HEK293T (cell line): ENCODE measurements at regions not wholly inside any gene's neighbourhood (a gene's known extent, or its start where the extent isn't known, plus 50 kb on each side); places are given as distances from the start of the nearest gene placed in this dataset.

ENCODE experiments used
- CTCF ChIA-PET: fragments of 350-600 bp; formaldehyde crosslinking; extraction: SDS; loops from one replicate; lab custom pipeline; 2021; ENCODE audit warnings: antibody characterized with exemption, inconsistent platforms; lab: Yijun Ruan, JAX
- POLR2A ChIA-PET: fragments of 350-600 bp; formaldehyde crosslinking; extraction: SDS; loops from one replicate; lab custom pipeline; 2020; ENCODE audit warnings: antibody characterized with exemption, inconsistent platforms; lab: Yijun Ruan, JAX
- DNase-seq: peaks from one replicate; pipeline ENCODE4 v3.0.0; 2012; ENCODE audit warnings: mixed read lengths; ENCODE audit errors: extremely low spot score
- ARNT ChIP-seq: fragments of 450-650 bp; IDR thresholded peaks from 2 replicates; pipeline ENCODE4 v1.6.1; 2017; ENCODE audit warnings: mild to moderate bottlenecking
- BHLHE40 ChIP-seq: fragments of 450-650 bp; IDR thresholded peaks from 2 replicates; pipeline ENCODE4 v1.6.1; 2016; ENCODE audit warnings: mild to moderate bottlenecking, moderate library complexity, borderline replicate concordance
- CTBP1 ChIP-seq: fragments of 450-650 bp; IDR thresholded peaks from 2 replicates; pipeline ENCODE4 v1.6.1; 2016; ENCODE audit warnings: borderline replicate concordance
- ELF4 ChIP-seq: fragments of 450-650 bp; IDR thresholded peaks from 2 replicates; pipeline ENCODE4 v1.6.1; 2017; ENCODE audit warnings: antibody characterized with exemption
- FOXA1 ChIP-seq: fragments of 450-650 bp; IDR thresholded peaks from 2 replicates; pipeline ENCODE4 v1.6.1; 2016; ENCODE audit warnings: mild to moderate bottlenecking
- FOXK2 ChIP-seq: fragments of 450-650 bp; IDR thresholded peaks from 2 replicates; pipeline ENCODE4 v1.6.1; 2016; ENCODE audit warnings: mild to moderate bottlenecking
- FOXM1 ChIP-seq: fragments of 450-650 bp; IDR thresholded peaks from 2 replicates; pipeline ENCODE4 v1.6.1; 2017; ENCODE audit warnings: mild to moderate bottlenecking, borderline replicate concordance
- HDGF ChIP-seq: fragments of 450-650 bp; IDR thresholded peaks from 2 replicates; pipeline ENCODE4 v1.6.1; 2017; ENCODE audit warnings: antibody characterized with exemption, borderline replicate concordance
- L3MBTL2 ChIP-seq: fragments of 450-650 bp; conservative IDR thresholded peaks from 2 replicates; pipeline ENCODE4 v1.6.1; 2016; ENCODE audit warnings: mild to moderate bottlenecking
- LEF1 ChIP-seq: fragments of 450-650 bp; IDR thresholded peaks from 2 replicates; pipeline ENCODE4 v1.6.1; 2017; ENCODE audit warnings: mild to moderate bottlenecking, borderline replicate concordance
- NFRKB ChIP-seq: fragments of 450-650 bp; IDR thresholded peaks from 2 replicates; pipeline ENCODE4 v1.6.1; 2016; ENCODE audit warnings: mild to moderate bottlenecking, moderate library complexity
- SP1 ChIP-seq: fragments of 450-650 bp; IDR thresholded peaks from 2 replicates; pipeline ENCODE4 v1.6.1; 2017
- SUZ12 ChIP-seq: fragments of 450-650 bp; IDR thresholded peaks from 2 replicates; pipeline ENCODE4 v1.6.1; 2016; ENCODE audit warnings: mild to moderate bottlenecking
- TARDBP ChIP-seq: fragments of 450-650 bp; IDR thresholded peaks from 2 replicates; pipeline ENCODE4 v1.6.1; 2016
- ZNF384 ChIP-seq: fragments of 450-650 bp; IDR thresholded peaks from 2 replicates; pipeline ENCODE4 v1.6.1; 2016
- TF ChIP-seq, protein P1 (sequence below): fragments of 450-650 bp; IDR thresholded peaks from 2 replicates; pipeline ENCODE4 v1.6.1; 2016

DNA sequence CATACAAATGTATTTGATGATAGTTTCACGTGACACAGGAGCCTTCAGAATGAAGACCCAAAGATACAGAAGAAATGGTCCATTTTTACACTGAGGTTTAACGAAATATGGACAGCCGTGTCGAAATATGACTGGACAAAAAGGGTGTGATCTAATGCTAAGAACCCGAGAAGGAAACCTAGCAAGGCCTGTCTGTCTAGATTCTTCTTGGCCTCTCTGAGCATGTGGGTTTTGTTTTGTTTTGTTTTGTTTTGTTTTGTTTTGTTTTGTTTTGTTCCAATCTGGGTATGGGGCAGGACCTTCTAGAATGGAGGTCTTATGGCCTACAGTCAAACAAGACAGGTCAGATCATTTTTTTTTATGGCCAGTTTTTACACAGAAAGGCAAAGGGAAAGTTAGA, 242.7 kb upstream of the STT3B start:
- ChIA-PET POLR2A (no interaction called here), CTCF (no interaction called here)
- TF ChIP-seq, protein P1, sequence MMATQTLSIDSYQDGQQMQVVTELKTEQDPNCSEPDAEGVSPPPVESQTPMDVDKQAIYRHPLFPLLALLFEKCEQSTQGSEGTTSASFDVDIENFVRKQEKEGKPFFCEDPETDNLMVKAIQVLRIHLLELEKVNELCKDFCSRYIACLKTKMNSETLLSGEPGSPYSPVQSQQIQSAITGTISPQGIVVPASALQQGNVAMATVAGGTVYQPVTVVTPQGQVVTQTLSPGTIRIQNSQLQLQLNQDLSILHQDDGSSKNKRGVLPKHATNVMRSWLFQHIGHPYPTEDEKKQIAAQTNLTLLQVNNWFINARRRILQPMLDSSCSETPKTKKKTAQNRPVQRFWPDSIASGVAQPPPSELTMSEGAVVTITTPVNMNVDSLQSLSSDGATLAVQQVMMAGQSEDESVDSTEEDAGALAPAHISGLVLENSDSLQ, result no peak
- no peak for TF ChIP-seq ZNF384
- no peak for TF ChIP-seq NFRKB
- TF ChIP-seq SUZ12, result no peak
- TF ChIP-seq ELF4, result no peak
- no peak for TF ChIP-seq ARNT
- no peak for TF ChIP-seq HDGF
- TF ChIP-seq LEF1, result no peak
- TF ChIP-seq L3MBTL2, result no peak
- no peak for TF ChIP-seq FOXA1
- TF ChIP-seq FOXK2, result no peak
- no peak for TF ChIP-seq CTBP1
- no peak for TF ChIP-seq BHLHE40
- TF ChIP-seq FOXM1, result no peak
- no peak for TF ChIP-seq TARDBP
- TF ChIP-seq SP1, result no peak
- DNase-seq, result no peak

DNA sequence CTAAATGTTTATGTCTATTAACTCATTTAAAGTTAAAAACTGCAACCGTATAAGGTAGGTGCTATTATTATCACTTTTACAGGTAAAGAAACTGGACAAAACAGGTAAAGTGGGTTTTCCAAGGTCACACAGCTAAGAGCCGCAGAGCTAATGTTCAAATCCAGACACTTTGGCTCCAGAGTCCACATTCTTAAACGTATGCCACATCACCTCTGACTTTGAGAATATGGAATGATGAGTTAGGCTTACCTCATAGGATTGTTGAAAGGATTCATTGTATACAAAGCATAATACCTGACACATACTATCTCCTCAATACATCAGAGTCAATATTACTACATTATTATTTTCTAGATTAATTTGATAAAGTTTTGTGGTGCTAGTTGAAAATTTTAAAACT, 240.9 kb upstream of the STT3B start:
- TF ChIP-seq ARNT (no peak), SUZ12 (no peak)
- TF ChIP-seq, protein P1, result no peak
- ChIA-PET CTCF (no interaction called here), POLR2A (no interaction called here)
- no peak for DNase-seq

DNA sequence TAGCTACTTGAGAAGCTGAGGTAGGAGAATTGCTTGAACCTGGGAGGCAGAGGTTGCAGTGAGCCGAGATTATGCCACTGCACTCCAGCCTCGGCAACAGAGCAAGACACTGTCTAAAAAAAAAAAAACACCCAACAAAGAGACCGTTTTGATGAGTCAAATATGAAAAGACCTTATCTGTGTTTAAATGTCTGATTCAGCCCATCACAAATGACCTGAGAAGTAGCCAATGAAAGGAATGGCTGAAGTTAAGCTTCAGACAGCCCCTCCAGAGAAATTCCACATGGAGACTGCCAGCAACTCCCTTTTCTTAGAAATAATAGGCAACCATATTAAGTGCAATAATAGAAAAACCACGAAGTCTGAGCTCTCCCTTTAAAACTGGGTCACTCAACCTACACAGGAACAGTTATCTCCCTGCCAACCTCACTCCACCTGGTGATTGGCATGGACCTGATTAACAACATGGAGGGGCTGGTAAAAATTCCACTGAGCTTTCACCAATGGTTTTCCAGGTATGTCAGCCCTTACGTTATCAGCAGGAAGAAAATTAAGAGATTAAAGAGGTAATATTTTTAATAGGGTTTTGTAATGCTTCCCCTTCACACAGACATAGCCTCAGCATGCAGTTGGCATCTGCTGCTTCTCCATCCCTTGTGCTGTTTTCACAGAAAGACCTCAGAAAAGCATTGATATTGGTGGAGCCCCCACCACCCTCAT, 238.1 kb upstream of the STT3B start:
- POLR2A ChIA-PET, result no interaction called here
- DNase-seq, result no peak
- CTCF ChIA-PET, result no interaction called here
- no peak for TF ChIP-seq ZNF384
- no peak for TF ChIP-seq FOXM1
- no peak for TF ChIP-seq FOXK2
- TF ChIP-seq, protein P1, result no peak
- no peak for TF ChIP-seq L3MBTL2
- no peak for TF ChIP-seq HDGF
- TF ChIP-seq SP1, result no peak
- TF ChIP-seq CTBP1, result no peak
- TF ChIP-seq ARNT, result no peak
- no peak for TF ChIP-seq BHLHE40
- no peak for TF ChIP-seq TARDBP

DNA sequence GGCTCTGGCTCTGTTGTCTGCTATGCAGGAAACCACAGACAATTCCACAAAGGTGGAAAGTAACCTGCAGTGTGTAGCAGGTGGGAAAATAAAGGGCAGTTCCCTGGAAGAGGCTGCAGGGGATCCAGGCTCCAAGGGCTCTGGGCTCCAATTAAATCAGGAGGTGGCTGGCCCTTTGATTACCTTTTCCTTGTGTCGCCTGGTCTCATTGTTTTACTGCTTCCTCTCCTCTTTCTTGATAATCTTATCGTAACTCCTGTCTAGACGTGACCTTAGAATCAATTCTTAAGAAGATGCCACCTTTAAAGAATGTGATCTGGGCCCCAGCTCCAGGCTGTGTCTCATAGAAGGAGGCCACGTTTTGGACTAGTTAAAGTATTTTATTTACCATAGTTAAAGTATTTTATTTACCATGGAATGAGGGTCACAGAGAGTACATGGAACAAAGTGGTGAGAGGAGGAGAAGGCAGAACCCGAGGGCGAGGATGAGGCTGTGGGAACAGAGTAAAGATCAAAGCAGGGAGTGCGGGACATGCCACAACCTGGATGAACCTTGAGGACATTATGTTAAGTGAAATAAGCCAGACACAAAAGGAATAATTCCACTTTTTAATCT, 237.5 kb upstream of the STT3B start:
- ChIA-PET CTCF (no interaction called here), POLR2A (no interaction called here)
- TF ChIP-seq LEF1 (no peak), HDGF (no peak), FOXA1 (no peak), ELF4 (no peak), BHLHE40 (no peak), TARDBP (no peak), ZNF384 (no peak), CTBP1 (no peak), NFRKB (no peak), SUZ12 (no peak), FOXK2 (no peak), L3MBTL2 (no peak), FOXM1 (no peak), ARNT (no peak)
- TF ChIP-seq, protein P1, result no peak
- DNase-seq, result no peak

DNA sequence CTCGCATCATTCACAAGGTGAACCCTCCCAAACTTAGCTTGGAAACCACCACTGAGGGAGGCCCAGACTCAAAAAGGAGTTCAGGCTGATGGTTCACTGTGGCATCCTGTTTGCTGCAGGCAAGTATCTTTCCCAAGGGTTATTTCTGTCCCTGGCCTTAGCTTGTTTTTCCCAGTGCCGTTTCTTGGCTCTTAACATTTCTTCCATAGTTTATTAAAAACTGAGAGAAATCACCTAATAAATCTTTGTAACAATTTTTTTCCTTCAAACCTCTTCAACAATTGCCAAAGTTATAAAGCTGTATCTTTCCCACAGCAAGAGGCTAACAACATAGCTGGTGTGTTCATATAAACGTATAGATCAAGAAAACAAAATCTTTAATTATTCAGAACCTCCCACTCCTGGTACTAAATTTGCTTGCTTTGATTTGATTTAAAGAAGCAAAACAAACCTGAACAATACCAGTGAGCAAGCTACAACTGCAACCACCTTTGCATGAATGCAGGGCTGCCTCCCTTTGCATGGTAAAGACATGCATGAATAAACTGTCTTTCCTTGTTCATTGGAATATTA, 234.9 kb upstream of the STT3B start:
- POLR2A ChIA-PET, result no interaction called here
- TF ChIP-seq L3MBTL2, result no peak
- CTCF ChIA-PET, result no interaction called here
- no peak for DNase-seq
